HG03439 (cell line): ENCODE measurements at regions not wholly inside any gene's neighbourhood (a gene's known extent, or its start where the extent isn't known, plus 50 kb on each side); places are given as distances from the start of the nearest gene placed in this dataset.
"Not testable (repeated sequence)": the region's sequence is repeated elsewhere in the genome, so short reads cannot be mapped to it uniquely, and the experiment has no call there.

Source experiments
- ATAC-seq: cut with Tn5 transposase; IDR thresholded peaks from one replicate; pipeline ENCODE4 v1.9.1; 2021; ENCODE audit warnings: mild to moderate bottlenecking, moderate library complexity; ENCODE audit not compliant: unreplicated experiment

- ATAC-seq = no peak
Observed at GRCh38 chr13:59061621-59062020, 1102.1 kb downstream of the DIAPH3 start.

GRCh38 chr13:59064042-59064441 lies 1099.7 kb downstream of the DIAPH3 start:
- ATAC-seq = no peak

- ATAC-seq = not testable (repeated sequence)
Observed at GRCh38 chr13:59076386-59076785, 1087.3 kb downstream of the DIAPH3 start.

- no peak for ATAC-seq
Observed at GRCh38 chr13:59086147-59086546, 1077.6 kb downstream of the DIAPH3 start.

DNA sequence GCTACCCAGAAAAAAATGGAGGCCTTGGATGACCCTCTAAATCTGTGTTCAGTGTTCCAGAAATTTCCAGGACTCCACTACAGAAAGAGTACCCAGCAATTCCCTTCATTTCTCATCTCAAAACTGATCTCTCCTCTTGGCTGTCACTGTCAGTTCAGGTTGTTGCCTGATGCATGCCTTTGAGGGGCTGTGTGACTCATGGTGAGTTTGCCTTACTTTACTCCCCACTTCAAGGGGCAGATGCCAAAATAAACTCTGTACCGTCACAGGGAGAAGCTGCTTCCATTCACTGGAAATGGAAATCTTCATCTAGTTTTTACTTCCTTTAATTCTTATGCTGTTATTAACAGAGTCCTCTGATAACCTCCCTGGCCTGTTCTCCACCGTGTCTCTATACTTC lies 1075.0 kb downstream of the DIAPH3 start:
- no peak for ATAC-seq

DNA sequence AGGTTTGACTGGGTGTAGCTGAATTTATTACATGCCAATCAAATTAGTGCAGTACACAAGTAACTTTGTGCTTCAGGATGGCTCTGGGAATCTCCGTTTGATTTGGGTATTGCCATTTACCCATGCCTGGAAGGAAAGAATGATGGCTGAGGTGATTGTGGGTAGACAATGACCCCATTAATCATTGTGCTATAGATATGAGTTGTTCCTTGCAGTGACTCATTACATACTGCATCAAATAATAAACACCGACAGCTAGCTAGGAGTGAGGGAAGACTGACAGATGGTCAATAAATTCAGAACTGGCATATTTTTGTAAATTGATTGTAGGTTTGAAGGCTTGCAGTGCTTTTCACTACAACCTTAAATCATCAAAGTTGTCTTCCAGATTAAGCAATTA lies 1069.5 kb downstream of the DIAPH3 start:
- ATAC-seq = no peak

GRCh38 chr13:59099182-59099974 lies 1064.3 kb downstream of the DIAPH3 start:
- ATAC-seq = no peak

DNA sequence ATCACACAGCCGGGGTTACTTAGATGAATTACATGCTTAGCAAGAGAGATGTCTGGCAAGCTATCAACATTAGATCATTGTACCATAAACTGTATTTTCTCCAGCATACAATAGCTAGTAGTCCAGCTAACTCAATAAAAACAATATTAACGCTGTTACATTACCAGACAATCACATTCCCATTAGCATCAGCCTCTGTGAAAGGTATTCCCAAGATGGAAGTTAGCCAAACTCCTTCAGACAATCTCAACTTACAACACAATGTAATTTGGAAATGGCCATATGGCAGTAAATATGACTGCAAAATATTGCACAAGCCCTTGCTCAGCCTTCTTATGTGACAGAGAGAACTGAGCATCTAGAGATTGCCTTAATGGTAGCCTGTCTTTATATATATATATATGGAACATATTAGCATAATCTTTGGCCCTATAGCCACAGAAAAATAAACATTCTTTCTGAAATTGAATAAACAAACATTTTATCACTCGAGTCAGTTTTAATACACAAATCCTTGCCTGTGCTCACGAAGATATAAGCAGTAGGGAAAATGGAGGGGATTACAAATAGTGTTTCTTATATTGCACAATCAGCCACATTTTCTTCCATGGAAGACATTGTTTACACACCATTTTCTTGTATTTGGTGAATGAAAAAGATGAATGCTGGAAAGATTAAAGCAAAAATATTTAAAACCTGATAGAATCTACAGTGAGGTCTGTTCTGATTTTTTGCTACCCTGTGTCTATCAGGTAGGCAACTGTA lies 1060.5 kb downstream of the DIAPH3 start:
- no peak for ATAC-seq

- no peak for ATAC-seq
Observed at GRCh38 chr13:59111751-59112171, 1052.0 kb downstream of the DIAPH3 start.

DNA sequence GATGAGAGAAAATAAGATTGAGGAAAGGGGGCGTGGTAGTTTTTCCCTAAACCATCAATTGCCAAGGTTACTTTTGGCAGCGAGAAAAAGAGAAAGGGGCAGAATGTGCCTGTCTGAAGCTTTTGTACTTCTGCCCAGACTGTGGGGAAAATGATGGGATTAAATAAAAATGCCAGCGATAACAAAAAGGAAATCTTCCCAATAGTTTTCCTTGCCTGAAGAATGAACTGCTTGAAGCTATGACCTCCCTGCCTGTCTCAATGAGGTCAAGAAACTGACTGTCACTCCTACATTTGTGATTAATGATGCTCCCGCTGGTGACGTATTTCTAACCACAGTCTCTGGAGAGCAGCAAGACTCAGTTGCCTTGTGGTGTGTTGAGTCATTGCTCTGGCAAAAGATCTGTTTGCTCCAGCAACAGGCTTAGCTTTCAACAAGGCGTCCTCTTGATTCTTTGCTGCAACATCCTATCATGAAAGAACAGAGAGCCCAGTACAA lies 1051.5 kb downstream of the DIAPH3 start:
- no peak for ATAC-seq

GRCh38 chr13:59119475-59119874 lies 1044.3 kb downstream of the DIAPH3 start:
- ATAC-seq = no peak

DNA sequence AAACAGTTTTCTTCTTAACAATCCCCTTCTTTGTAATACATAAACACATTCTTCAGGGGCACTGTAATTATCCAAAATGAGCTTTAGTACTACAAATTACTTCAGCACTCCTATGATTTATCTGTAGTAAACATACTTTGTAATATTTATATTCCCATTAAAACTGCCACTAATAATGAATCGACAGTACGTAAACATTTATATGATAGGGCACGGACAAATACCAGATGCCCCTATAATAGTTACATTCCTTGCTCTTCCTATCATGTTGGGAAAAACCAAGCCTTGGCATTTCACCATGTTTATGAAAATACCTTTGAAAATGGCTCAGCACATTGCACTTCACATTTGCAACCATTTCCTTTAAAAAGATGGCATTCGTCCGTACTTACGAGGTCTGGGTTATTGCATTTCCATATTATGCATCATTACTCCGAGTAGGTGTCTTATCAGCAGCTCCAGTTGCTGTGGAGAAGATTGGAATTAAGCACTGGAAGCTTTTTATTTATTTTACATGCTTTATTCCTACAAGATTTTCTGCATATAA lies 1043.4 kb downstream of the DIAPH3 start:
- ATAC-seq = no peak

DNA sequence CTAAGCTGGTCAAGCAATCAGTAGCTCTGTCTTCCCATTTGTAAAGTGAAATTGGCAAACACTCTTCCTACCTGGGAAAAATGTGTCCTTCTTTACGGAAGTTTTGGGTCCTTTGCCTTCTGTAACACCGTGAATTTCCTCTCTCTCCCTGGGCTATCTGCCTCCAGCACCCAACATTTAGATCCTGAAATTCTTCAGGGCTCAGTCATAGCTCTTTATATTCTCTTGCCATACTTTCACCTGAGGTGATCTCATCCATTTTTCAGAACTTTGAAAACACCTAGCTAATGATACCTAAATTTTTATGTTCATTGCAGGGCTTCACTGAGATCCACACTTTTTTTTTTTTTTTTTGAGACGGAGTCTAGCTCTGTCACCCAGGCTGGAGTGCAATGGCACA lies 1042.2 kb downstream of the DIAPH3 start:
- ATAC-seq = no peak

GRCh38 chr13:59126474-59126873 lies 1037.3 kb downstream of the DIAPH3 start:
- ATAC-seq = no peak

GRCh38 chr13:59133903-59134302 lies 1029.8 kb downstream of the DIAPH3 start:
- ATAC-seq = no peak

DNA sequence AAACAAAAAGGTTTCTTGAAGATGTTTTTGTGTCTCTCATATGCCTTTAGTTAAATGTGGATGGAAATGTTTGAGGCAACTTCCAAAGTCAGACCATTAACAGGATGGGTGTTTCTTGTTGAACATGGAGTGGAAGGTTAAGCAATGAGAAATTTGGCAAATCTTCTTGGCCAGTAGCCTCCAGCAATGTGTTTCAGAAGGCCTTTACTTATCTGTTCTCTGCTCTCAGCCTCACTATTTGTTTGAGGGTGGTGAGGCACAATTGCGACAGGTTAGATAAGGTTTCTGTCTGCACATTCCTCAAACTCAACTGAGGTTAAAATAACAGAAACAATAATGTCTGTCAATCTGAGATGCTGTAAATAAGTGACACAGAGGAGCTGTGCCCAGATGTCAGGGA lies 1019.0 kb downstream of the DIAPH3 start:
- ATAC-seq = no peak

- no peak for ATAC-seq
Observed at GRCh38 chr13:59145381-59145780, 1018.3 kb downstream of the DIAPH3 start.

- ATAC-seq = no peak
Observed at GRCh38 chr13:59157181-59157580, 1006.5 kb downstream of the DIAPH3 start.

GRCh38 chr13:59166174-59166573 lies 997.6 kb downstream of the DIAPH3 start:
- ATAC-seq = no peak

DNA sequence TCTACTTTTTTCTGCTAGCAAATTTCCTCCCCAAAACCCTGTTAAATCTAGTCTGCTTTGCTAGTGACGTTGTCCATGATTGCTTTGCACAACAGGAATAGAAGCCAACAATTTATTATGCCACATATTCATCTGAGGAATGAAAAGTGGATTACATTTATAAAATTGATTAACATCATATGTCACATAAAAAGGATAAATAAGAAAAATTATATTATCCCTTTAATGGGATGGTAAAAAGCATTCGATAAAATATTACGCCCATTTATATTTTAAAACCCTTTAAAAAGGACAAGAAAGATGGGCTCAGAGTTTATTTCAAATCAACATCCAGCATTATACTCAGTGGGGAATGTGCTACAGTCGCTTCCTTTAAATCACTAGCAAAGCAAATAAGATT lies 991.7 kb downstream of the DIAPH3 start:
- no peak for ATAC-seq

DNA sequence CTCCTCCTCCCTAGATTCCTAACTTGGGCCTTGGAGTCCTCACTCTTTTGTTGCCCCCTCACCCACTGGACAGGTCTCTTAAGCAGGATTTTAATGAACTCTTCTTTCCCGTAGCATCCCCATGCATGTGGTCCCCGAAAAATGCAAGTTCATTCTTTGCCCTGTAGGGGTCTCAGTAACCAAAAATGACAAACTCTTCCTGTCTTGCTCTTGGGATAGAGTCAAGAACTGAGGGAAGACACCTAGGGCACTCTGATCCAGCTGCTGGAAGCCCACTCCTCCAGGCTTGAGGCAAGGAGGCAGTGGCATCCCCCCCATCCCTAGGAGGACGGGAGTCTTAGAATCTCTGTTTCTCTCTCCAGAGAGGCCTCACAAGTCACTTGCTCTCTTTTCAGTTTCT lies 987.0 kb downstream of the DIAPH3 start:
- no peak for ATAC-seq

DNA sequence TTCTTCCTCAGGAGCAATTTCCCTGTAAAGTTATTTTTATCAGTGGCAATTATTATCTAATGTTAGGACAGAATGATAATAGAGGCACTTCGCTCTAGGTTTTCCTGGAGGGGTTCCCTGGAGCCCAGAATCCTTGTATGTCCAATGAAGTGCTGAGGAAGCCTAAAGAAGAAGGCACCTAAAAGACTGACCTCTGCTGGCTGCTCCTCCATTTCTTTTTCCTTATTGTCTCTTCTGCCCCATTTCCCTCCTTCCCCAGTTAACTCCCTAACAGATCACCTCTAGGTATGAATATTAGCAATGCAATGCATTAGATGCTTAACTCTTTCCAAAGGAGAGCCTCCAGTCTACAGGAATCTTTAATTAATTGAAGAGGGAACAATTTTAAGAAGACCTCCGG lies 985.4 kb downstream of the DIAPH3 start:
- ATAC-seq = no peak
